Left ventricle myocardium superior (tissue), 1 donor: ENCODE measurements at regions not wholly inside any gene's neighbourhood (a gene's known extent, or its start where the extent isn't known, plus 50 kb on each side); places are given as distances from the start of the nearest gene placed in this dataset.

Source experiments
- ATAC-seq: fragments of 200-7000 bp; cut with Tn5 transposase; one replicate; pipeline ENCODE4 v1.9.1; 2020; ENCODE audit warnings: mild to moderate bottlenecking, moderate library complexity
- DNase-seq: peaks from one replicate; pipeline ENCODE4 v3.0.0-alpha.2; 2020
- intact Hi-C: fragments of 100-400 bp; cut with micrococcal nuclease; formaldehyde crosslinking; loops from one replicate; pipeline ENCODE4 v1.11.0; 2022
- donor health status: DM: no; HTN: yes; CAD: no; lungs with severe emphysema.

- intact Hi-C loops: no loop called here
- ATAC-seq (no peak), DNase-seq (no peak)
These were observed 62.7 kb upstream of the DNAJC19 start for GRCh38 chr3:181052256-181052655.

GRCh38 chr3:181050738-181051137 is 61.2 kb upstream of the DNAJC19 start:
- intact Hi-C loops: no loop called here
- DNase-seq (no peak), ATAC-seq (no peak)

- DNase-seq (no peak), ATAC-seq (no peak)
- intact Hi-C loops: no loop called here
These were observed 50.5 kb upstream of the DNAJC19 start for GRCh38 chr3:181040030-181040429.
